ENCODE measurements at regions not wholly inside any gene's neighbourhood (a gene's known extent, or its start where the extent isn't known, plus 50 kb on each side); places are given as distances from the start of the nearest gene placed in this dataset.

DNA sequence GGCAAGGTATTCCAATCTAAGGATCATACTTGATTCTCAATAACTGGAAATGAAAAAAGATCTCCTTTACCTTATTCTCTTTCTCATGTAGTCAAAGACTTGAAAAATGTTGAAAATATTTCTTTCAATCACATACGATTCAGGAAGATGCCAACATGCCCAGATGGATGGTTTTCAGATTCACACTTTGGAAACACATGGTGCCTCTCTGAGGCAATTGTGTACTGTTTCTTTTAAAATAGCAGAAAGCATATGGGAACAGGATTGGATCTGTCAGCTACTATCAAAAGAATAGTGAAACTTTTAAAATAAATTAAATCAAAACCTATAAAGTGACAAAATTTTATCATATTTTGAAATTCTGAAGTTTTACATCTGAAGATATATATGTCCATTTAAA, 222.4 kb downstream of the SPRY2 start:
- no peak overlapping the region for H3K4ac ChIP-seq (ENCODE audit: low read depth, low read length)
- no peak overlapping the region for H2BK5ac ChIP-seq (ENCODE audit: insufficient read length, low read length)
- H3K27me3 ChIP-seq (ENCODE audit: insufficient read depth, low read length): no peaks in the 10 kb centered on the region
- Mint-ChIP-seq H3K27ac (no peak overlapping the region), H3K4me1 (peaks cover 5 to 7% of the 10 kb centered on the region in 2 experiments), H3K27me3 (ENCODE audit: low read depth) (no peaks in the 10 kb centered on the region), H3K4me3 (no peak overlapping the region), H3K36me3 (ENCODE audit: insufficient read depth in 1 of 3, low read depth in 3 of 3) (no peaks in the 10 kb centered on the region; a peak in 1 of 7 replicates), H3K9me3 (no peaks in the 10 kb centered on the region)
- no peaks in the 10 kb centered on the region for H4K20me1 ChIP-seq (ENCODE audit: control insufficient read depth, insufficient read depth, insufficient read length)
- no peak overlapping the region for H2BK15ac ChIP-seq (ENCODE audit: low read depth, low read length)
- no peak overlapping the region for H2BK20ac ChIP-seq (ENCODE audit: low read depth, low read length, poor library complexity, severe bottlenecking)
- no peak overlapping the region for H2AK5ac ChIP-seq (ENCODE audit: insufficient read length, low read length)
- H3K4me2 ChIP-seq (ENCODE audit: insufficient read depth, insufficient read length, low read length): no peak overlapping the region
- H3K4me1 ChIP-seq (ENCODE audit: insufficient read depth, low read length): no peaks in the 10 kb centered on the region
- H3K23me2 ChIP-seq (ENCODE audit: insufficient read length, low read depth, low read length, poor library complexity, severe bottlenecking): no peaks in the 10 kb centered on the region
- no peak overlapping the region for H3K18ac ChIP-seq (ENCODE audit: insufficient read length, low read depth, low read length)
- H3K9ac ChIP-seq (ENCODE audit: extremely low read depth, insufficient read length, low read length): no peak overlapping the region
- H2BK120ac ChIP-seq (ENCODE audit: low read depth, low read length, poor library complexity, severe bottlenecking): no peak overlapping the region
- H2AFZ ChIP-seq (ENCODE audit: low read length): no peak overlapping the region
- H4K91ac ChIP-seq (ENCODE audit: insufficient read length, low read depth, low read length): no peak overlapping the region
- H3K79me1 ChIP-seq (ENCODE audit: insufficient read depth, low read depth, low read length, poor library complexity, severe bottlenecking): no peaks in the 10 kb centered on the region
- H2BK12ac ChIP-seq (ENCODE audit: insufficient read length, low read depth, low read length): no peak overlapping the region
- no peaks in the 10 kb centered on the region for H3K9me3 ChIP-seq (ENCODE audit: control insufficient read depth, low read depth, low read length)
- no peak overlapping the region for H3K56ac ChIP-seq (ENCODE audit: insufficient read length, low read depth, low read length)
- H3K79me2 ChIP-seq (ENCODE audit: insufficient read depth, low read length): no peaks in the 10 kb centered on the region
- H4K8ac ChIP-seq (replicated peaks; ENCODE audit: insufficient read length, low read depth, low read length): no peak overlapping the region
- H3K23ac ChIP-seq (ENCODE audit: insufficient read length, low read depth, low read length): no peak overlapping the region
- H4K5ac ChIP-seq (ENCODE audit: insufficient read length, low read depth, low read length): no peak overlapping the region
- WGBS (ENCODE audit: extremely low coverage, insufficient read length, low lambda C conversion rate): no CpG with 5 or more reads among the region's 1 CpG
- H3K14ac ChIP-seq (ENCODE audit: insufficient read depth, low read length): no peak overlapping the region
- no peak overlapping the region for H3K27ac ChIP-seq (ENCODE audit: insufficient read length, low read depth, low read length)
- TF ChIP-seq, protein P1, sequence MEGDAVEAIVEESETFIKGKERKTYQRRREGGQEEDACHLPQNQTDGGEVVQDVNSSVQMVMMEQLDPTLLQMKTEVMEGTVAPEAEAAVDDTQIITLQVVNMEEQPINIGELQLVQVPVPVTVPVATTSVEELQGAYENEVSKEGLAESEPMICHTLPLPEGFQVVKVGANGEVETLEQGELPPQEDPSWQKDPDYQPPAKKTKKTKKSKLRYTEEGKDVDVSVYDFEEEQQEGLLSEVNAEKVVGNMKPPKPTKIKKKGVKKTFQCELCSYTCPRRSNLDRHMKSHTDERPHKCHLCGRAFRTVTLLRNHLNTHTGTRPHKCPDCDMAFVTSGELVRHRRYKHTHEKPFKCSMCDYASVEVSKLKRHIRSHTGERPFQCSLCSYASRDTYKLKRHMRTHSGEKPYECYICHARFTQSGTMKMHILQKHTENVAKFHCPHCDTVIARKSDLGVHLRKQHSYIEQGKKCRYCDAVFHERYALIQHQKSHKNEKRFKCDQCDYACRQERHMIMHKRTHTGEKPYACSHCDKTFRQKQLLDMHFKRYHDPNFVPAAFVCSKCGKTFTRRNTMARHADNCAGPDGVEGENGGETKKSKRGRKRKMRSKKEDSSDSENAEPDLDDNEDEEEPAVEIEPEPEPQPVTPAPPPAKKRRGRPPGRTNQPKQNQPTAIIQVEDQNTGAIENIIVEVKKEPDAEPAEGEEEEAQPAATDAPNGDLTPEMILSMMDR (conservative IDR thresholded peaks at IDR 0.05): no peak
- no peak overlapping the region for H3T11ph ChIP-seq (ENCODE audit: low read length)
- no peak for DNase-seq
